Smooth muscle cell (in vitro differentiated cells): ENCODE measurements at regions not wholly inside any gene's neighbourhood (a gene's known extent, or its start where the extent isn't known, plus 50 kb on each side); places are given as distances from the start of the nearest gene placed in this dataset.

ENCODE experiments used
- DNase-seq: peaks from one replicate; lab custom pipeline; 2025; ENCODE audit not compliant: unreplicated experiment; lab: John Stamatoyannopoulos, UW
- H2AFZ ChIP-seq: fragments of 200-600 bp; sonication (generic); 2 replicates; pipeline ENCODE4 v1.6.0; 2016; ENCODE audit warnings: antibody characterized with exemption, low read depth, mild to moderate bottlenecking
- H3F3A ChIP-seq: fragments of 200-600 bp; sonication (generic); 2 replicates; pipeline ENCODE4 v1.6.0; 2017; ENCODE audit warnings: antibody characterized with exemption, low read depth
- H3K27ac ChIP-seq: fragments of 200-600 bp; sonication (generic); 2 replicates; pipeline ENCODE4 v1.5.1; 2016; ENCODE audit warnings: low read depth, mild to moderate bottlenecking
- H3K27me3 ChIP-seq: fragments of 200-600 bp; sonication (generic); 2 replicates; pipeline ENCODE4 v1.6.1; 2016; ENCODE audit warnings: low read depth, mild to moderate bottlenecking
- H3K36me3 ChIP-seq: fragments of 200-600 bp; sonication (generic); 2 replicates; pipeline ENCODE4 v1.5.1; 2016; ENCODE audit warnings: low read depth
- H3K4me1 ChIP-seq: fragments of 200-600 bp; sonication (generic); 2 replicates; pipeline ENCODE4 v1.5.1; 2016; ENCODE audit warnings: low read depth
- H3K4me2 ChIP-seq: fragments of 200-600 bp; sonication (generic); 2 replicates; pipeline ENCODE4 v1.6.0; 2016; ENCODE audit warnings: mild to moderate bottlenecking
- H3K4me3 ChIP-seq: fragments of 200-600 bp; sonication (generic); 2 replicates; pipeline ENCODE4 v1.5.1; 2016; ENCODE audit warnings: mild to moderate bottlenecking
- H3K79me2 ChIP-seq: fragments of 200-600 bp; sonication (generic); 2 replicates; pipeline ENCODE4 v1.6.0; 2016; ENCODE audit warnings: low read depth, mild to moderate bottlenecking
- H3K9ac ChIP-seq: fragments of 200-600 bp; sonication (generic); 2 replicates; pipeline ENCODE4 v1.6.0; 2016; ENCODE audit warnings: low read depth
- H3K9me3 ChIP-seq: fragments of 200-600 bp; sonication (generic); replicated peaks from 2 replicates; pipeline ENCODE4 v1.5.1; 2016; ENCODE audit warnings: low read depth
- H4K20me1 ChIP-seq: fragments of 200-600 bp; sonication (generic); 2 replicates; pipeline ENCODE4 v1.6.0; 2016; ENCODE audit warnings: low read depth
- CTCF ChIP-seq: fragments of 200-600 bp; sonication (generic); IDR thresholded peaks from 2 replicates; pipeline ENCODE4 v1.5.1; 2017; ENCODE audit warnings: borderline replicate concordance, mild to moderate bottlenecking, antibody characterized with exemption; ENCODE audit not compliant: insufficient read depth, poor library complexity, severe bottlenecking
- WGBS: methylation state at CpG from one replicate; pipeline ENCODE4 v1.1.7; 2016; ENCODE audit warnings: low lambda C conversion rate; 5-methylcytosine and 5-hydroxymethylcytosine counted together

GRCh38 chr13:72023895-72024294 lies 156.9 kb upstream of the DACH1 start:
- Histone ChIP-seq H3K79me2 (no peaks in the 10 kb centered on the region), H2AFZ (no peak overlapping the region), H3K9me3 (no peaks in the 10 kb centered on the region), H3F3A (no peaks in the 10 kb centered on the region), H4K20me1 (no peaks in the 10 kb centered on the region), H3K4me3 (no peak overlapping the region), H3K27me3 (no peaks in the 10 kb centered on the region), H3K36me3 (no peaks in the 10 kb centered on the region), H3K27ac (no peak overlapping the region), H3K4me1 (no peaks in the 10 kb centered on the region), H3K9ac (no peak overlapping the region), H3K4me2 (no peak overlapping the region)
- TF ChIP-seq CTCF = no peak
- DNase-seq = no peak
- 91% methylated on average over 6 of the region's 6 CpGs for WGBS

GRCh38 chr13:72005455-72005854 lies 138.5 kb upstream of the DACH1 start:
- no peak for TF ChIP-seq CTCF
- Histone ChIP-seq H2AFZ (no peak overlapping the region), H3K9ac (no peak overlapping the region), H3K9me3 (no peaks in the 10 kb centered on the region), H3K79me2 (no peaks in the 10 kb centered on the region), H4K20me1 (no peaks in the 10 kb centered on the region), H3K4me3 (no peak overlapping the region), H3K27ac (no peak overlapping the region), H3F3A (no peaks in the 10 kb centered on the region), H3K27me3 (no peaks in the 10 kb centered on the region), H3K4me1 (no peaks in the 10 kb centered on the region), H3K4me2 (no peak overlapping the region), H3K36me3 (no peaks in the 10 kb centered on the region)
- DNase-seq = no peak

GRCh38 chr13:72004784-72005374 lies 137.9 kb upstream of the DACH1 start:
- no peak for TF ChIP-seq CTCF
- Histone ChIP-seq H3K9me3 (no peaks in the 10 kb centered on the region), H3F3A (no peaks in the 10 kb centered on the region), H3K9ac (no peak overlapping the region), H3K79me2 (no peaks in the 10 kb centered on the region), H3K4me2 (no peak overlapping the region), H2AFZ (no peak overlapping the region), H3K27ac (no peak overlapping the region), H3K36me3 (no peaks in the 10 kb centered on the region), H3K4me3 (no peak overlapping the region), H3K27me3 (no peaks in the 10 kb centered on the region), H4K20me1 (no peaks in the 10 kb centered on the region), H3K4me1 (no peaks in the 10 kb centered on the region)
- 94% methylated on average over 5 of the region's 5 CpGs for WGBS
- DNase-seq = no peak

- H3K9me3 ChIP-seq = no peaks in the 10 kb centered on the region
- no peaks in the 10 kb centered on the region for H3K4me1 ChIP-seq
- H3K36me3 ChIP-seq = no peaks in the 10 kb centered on the region
- no peaks in the 10 kb centered on the region for H3K79me2 ChIP-seq
- TF ChIP-seq CTCF = no peak
- no peak overlapping the region for H3K27ac ChIP-seq
- no peaks in the 10 kb centered on the region for H3F3A ChIP-seq
- no peak overlapping the region for H3K9ac ChIP-seq
- no peaks in the 10 kb centered on the region for H4K20me1 ChIP-seq
- 61% methylated on average over 3 of the region's 3 CpGs for WGBS
- DNase-seq = no peak
- no peaks in the 10 kb centered on the region for H3K27me3 ChIP-seq
- no peak overlapping the region for H3K4me3 ChIP-seq
- no peak overlapping the region for H2AFZ ChIP-seq
- no peak overlapping the region for H3K4me2 ChIP-seq
Observed at GRCh38 chr13:72004246-72004645, 137.2 kb upstream of the DACH1 start.
